Effector memory CD4-positive, alpha-beta T cell (primary cell): ENCODE measurements at regions not wholly inside any gene's neighbourhood (a gene's known extent, or its start where the extent isn't known, plus 50 kb on each side); places are given as distances from the start of the nearest gene placed in this dataset.

Experiments used
- DNase-seq, 3 donors: peaks; one replicate each; pipeline ENCODE4 v3.0.0-alpha.2; 2020
- H3K27ac ChIP-seq: 2 replicates; pipeline ENCODE4 v1.7.0; 2013; ENCODE audit warnings: mild to moderate bottlenecking, low read length, moderate library complexity; ENCODE audit not compliant: insufficient read depth, poor library complexity, severe bottlenecking
- H3K27me3 ChIP-seq: replicated peaks from 2 replicates; pipeline ENCODE4 v1.7.0; 2013; ENCODE audit warnings: mild to moderate bottlenecking, low read length; ENCODE audit not compliant: insufficient read depth, control insufficient read depth, poor library complexity, severe bottlenecking
- H3K36me3 ChIP-seq: 2 replicates; pipeline ENCODE4 v1.7.0; 2013; ENCODE audit warnings: mild to moderate bottlenecking, low read length, moderate library complexity; ENCODE audit not compliant: control insufficient read depth, insufficient read depth
- H3K4me1 ChIP-seq: 2 replicates; pipeline ENCODE4 v1.7.0; 2013; ENCODE audit warnings: low read length, mild to moderate bottlenecking; ENCODE audit not compliant: control insufficient read depth, insufficient read depth, poor library complexity, severe bottlenecking
- H3K4me3 ChIP-seq: 2 replicates; pipeline ENCODE4 v1.7.0; 2013; ENCODE audit warnings: low read length, low read depth, mild to moderate bottlenecking; ENCODE audit not compliant: insufficient read depth, poor library complexity, severe bottlenecking
- H3K9me3 ChIP-seq: 2 replicates; pipeline ENCODE4 v1.7.0; 2013; ENCODE audit warnings: mild to moderate bottlenecking, low read length, moderate library complexity; ENCODE audit not compliant: control insufficient read depth

- Histone ChIP-seq H3K27me3 (no peaks in the 10 kb centered on the region), H3K27ac (no peak overlapping the region), H3K4me3 (no peak overlapping the region), H3K36me3 (no peaks in the 10 kb centered on the region), H3K4me1 (no peaks in the 10 kb centered on the region), H3K9me3 (no peaks in the 10 kb centered on the region)
- DNase-seq = no peak
Observed at GRCh38 chr13:72514146-72514545, 213.3 kb downstream of the MZT1 start.

- Histone ChIP-seq H3K4me1 (no peaks in the 10 kb centered on the region), H3K9me3 (no peaks in the 10 kb centered on the region), H3K4me3 (no peak overlapping the region), H3K27ac (no peak overlapping the region), H3K36me3 (no peaks in the 10 kb centered on the region), H3K27me3 (no peaks in the 10 kb centered on the region)
- no peak for DNase-seq
Observed at GRCh38 chr13:72508392-72508791, 219.0 kb downstream of the MZT1 start.

- no peak for DNase-seq
Observed at GRCh38 chr13:72507416-72508199, 219.8 kb downstream of the MZT1 start.

GRCh38 chr13:72506706-72507105, 220.7 kb downstream of the MZT1 start:
- DNase-seq = no peak

More at GRCh38 chr13:72507416-72508199, 219.8 kb downstream of the MZT1 start:
- Histone ChIP-seq H3K4me1 (no peaks in the 10 kb centered on the region), H3K4me3 (no peak overlapping the region), H3K27ac (no peak overlapping the region), H3K27me3 (no peaks in the 10 kb centered on the region), H3K36me3 (no peaks in the 10 kb centered on the region), H3K9me3 (no peaks in the 10 kb centered on the region)

GRCh38 chr13:72505376-72505775, 222.1 kb downstream of the MZT1 start:
- DNase-seq = no peak

More at GRCh38 chr13:72506706-72507105, 220.7 kb downstream of the MZT1 start:
- Histone ChIP-seq H3K9me3 (no peaks in the 10 kb centered on the region), H3K27me3 (no peaks in the 10 kb centered on the region), H3K36me3 (no peaks in the 10 kb centered on the region), H3K27ac (no peak overlapping the region), H3K4me3 (no peak overlapping the region), H3K4me1 (no peaks in the 10 kb centered on the region)

GRCh38 chr13:72504131-72504841, 223.1 kb downstream of the MZT1 start:
- H3K27ac ChIP-seq = no peak overlapping the region
- H3K4me3 ChIP-seq = no peak overlapping the region
- no peaks in the 10 kb centered on the region for H3K4me1 ChIP-seq
- DNase-seq = no peak
- no peaks in the 10 kb centered on the region for H3K9me3 ChIP-seq
- H3K27me3 ChIP-seq = no peaks in the 10 kb centered on the region
- H3K36me3 ChIP-seq = no peaks in the 10 kb centered on the region

More at GRCh38 chr13:72505376-72505775, 222.1 kb downstream of the MZT1 start:
- no peaks in the 10 kb centered on the region for H3K27me3 ChIP-seq
- H3K36me3 ChIP-seq = no peaks in the 10 kb centered on the region
- H3K4me1 ChIP-seq = no peaks in the 10 kb centered on the region
- H3K9me3 ChIP-seq = no peaks in the 10 kb centered on the region
- no peak overlapping the region for H3K4me3 ChIP-seq
- no peak overlapping the region for H3K27ac ChIP-seq

GRCh38 chr13:72500851-72501250, 226.6 kb downstream of the MZT1 start:
- no peaks in the 10 kb centered on the region for H3K9me3 ChIP-seq
- H3K4me3 ChIP-seq = no peak overlapping the region
- H3K27ac ChIP-seq = no peak overlapping the region
- H3K36me3 ChIP-seq = no peaks in the 10 kb centered on the region
- no peak for DNase-seq
- H3K27me3 ChIP-seq = no peaks in the 10 kb centered on the region
- no peaks in the 10 kb centered on the region for H3K4me1 ChIP-seq

- DNase-seq = no peak
- no peaks in the 10 kb centered on the region for H3K4me1 ChIP-seq
- H3K36me3 ChIP-seq = no peaks in the 10 kb centered on the region
- H3K27ac ChIP-seq = no peak overlapping the region
- H3K27me3 ChIP-seq = no peaks in the 10 kb centered on the region
- no peaks in the 10 kb centered on the region for H3K9me3 ChIP-seq
- H3K4me3 ChIP-seq = no peak overlapping the region
Observed at GRCh38 chr13:72495681-72496080, 231.7 kb downstream of the MZT1 start.

- H3K4me3 ChIP-seq = no peak overlapping the region
- no peak overlapping the region for H3K27ac ChIP-seq
- H3K9me3 ChIP-seq = no peaks in the 10 kb centered on the region
- no peaks in the 10 kb centered on the region for H3K27me3 ChIP-seq
- H3K36me3 ChIP-seq = no peaks in the 10 kb centered on the region
- no peak for DNase-seq
- H3K4me1 ChIP-seq = no peaks in the 10 kb centered on the region
Observed at GRCh38 chr13:72489751-72490150, 237.7 kb downstream of the MZT1 start.

GRCh38 chr13:72473321-72473720, 254.1 kb downstream of the MZT1 start:
- Histone ChIP-seq H3K36me3 (no peaks in the 10 kb centered on the region), H3K4me3 (no peak overlapping the region), H3K9me3 (no peaks in the 10 kb centered on the region), H3K27ac (no peak overlapping the region), H3K4me1 (no peaks in the 10 kb centered on the region), H3K27me3 (no peaks in the 10 kb centered on the region)
- DNase-seq = no peak
